DND-41 (cell line): ENCODE measurements at regions not wholly inside any gene's neighbourhood (a gene's known extent, or its start where the extent isn't known, plus 50 kb on each side); places are given as distances from the start of the nearest gene placed in this dataset.

Source experiments
- ATAC-seq: fragments of 200-7000 bp; cut with Tn5 transposase; 3 replicates; pipeline ENCODE4 v1.9.1; 2021; ENCODE audit warnings: low read depth; ENCODE audit not compliant: insufficient read depth
- DNase-seq: peaks from one replicate; pipeline ENCODE4 v3.0.0-alpha.2; 2020
- H2AFZ ChIP-seq: 2 replicates; pipeline ENCODE4 v1.6.0; 2012; ENCODE audit warnings: low read depth, low read length
- H3K27ac ChIP-seq: 2 replicates; pipeline ENCODE4 v1.5.1; 2012; ENCODE audit warnings: low read length, inconsistent platforms
- H3K27me3 ChIP-seq: fragments of 200-600 bp; sonication (generic); 2 replicates; pipeline ENCODE4 v1.6.0; 2012; ENCODE audit warnings: low read length, mild to moderate bottlenecking, inconsistent platforms; ENCODE audit not compliant: insufficient read depth, poor library complexity
- H3K36me3 ChIP-seq: 2 replicates; pipeline ENCODE4 v1.5.1; 2012; ENCODE audit warnings: low read length, inconsistent platforms; ENCODE audit not compliant: insufficient read depth
- H3K4me1 ChIP-seq: 2 replicates; pipeline ENCODE4 v1.5.1; 2012; ENCODE audit warnings: mild to moderate bottlenecking, low read length; ENCODE audit not compliant: insufficient read depth
- H3K4me2 ChIP-seq: 2 replicates; pipeline ENCODE4 v1.6.0; 2012; ENCODE audit warnings: mild to moderate bottlenecking, moderate library complexity, low read length, inconsistent platforms; ENCODE audit not compliant: insufficient read depth
- H3K4me3 ChIP-seq, 2 experiments: fragments of 200-600 bp in 1 of 2; shearing (Covaris generic) in 1 of 2; 2 replicates each; pipeline ENCODE4 v1.5.1; 2012 to 2016; ENCODE audit warnings: inconsistent platforms in 2 of 2, low read length in 2 of 2, mild to moderate bottlenecking in 2 of 2, low read depth in 1 of 2, moderate library complexity in 1 of 2
- H3K79me2 ChIP-seq: 2 replicates; pipeline ENCODE4 v1.6.0; 2012; ENCODE audit warnings: low read length, inconsistent platforms; ENCODE audit not compliant: insufficient read depth
- H3K9ac ChIP-seq: 2 replicates; pipeline ENCODE4 v1.6.0; 2012; ENCODE audit warnings: low read depth, mild to moderate bottlenecking, inconsistent platforms, low read length, moderate library complexity
- H3K9me3 ChIP-seq: 2 replicates; pipeline ENCODE4 v1.5.1; 2012; ENCODE audit warnings: low read length, moderate library complexity, mild to moderate bottlenecking, inconsistent platforms; ENCODE audit not compliant: insufficient read depth, severe bottlenecking
- H4K20me1 ChIP-seq: 2 replicates; pipeline ENCODE4 v1.6.0; 2012; ENCODE audit warnings: low read length; ENCODE audit not compliant: insufficient read depth
- EZH2 ChIP-seq: IDR thresholded peaks from 3 replicates; pipeline ENCODE4 v1.6.1; 2012; ENCODE audit warnings: borderline replicate concordance, low read depth, mild to moderate bottlenecking, moderate library complexity, low read length, inconsistent platforms; ENCODE audit not compliant: severe bottlenecking
- TF ChIP-seq, protein P1 (sequence below): IDR thresholded peaks from 2 replicates; pipeline ENCODE4 v1.5.1; 2012; ENCODE audit warnings: borderline replicate concordance, low read length, moderate library complexity, mild to moderate bottlenecking; ENCODE audit not compliant: poor library complexity, severe bottlenecking; ENCODE audit errors: extremely low read depth

DNA sequence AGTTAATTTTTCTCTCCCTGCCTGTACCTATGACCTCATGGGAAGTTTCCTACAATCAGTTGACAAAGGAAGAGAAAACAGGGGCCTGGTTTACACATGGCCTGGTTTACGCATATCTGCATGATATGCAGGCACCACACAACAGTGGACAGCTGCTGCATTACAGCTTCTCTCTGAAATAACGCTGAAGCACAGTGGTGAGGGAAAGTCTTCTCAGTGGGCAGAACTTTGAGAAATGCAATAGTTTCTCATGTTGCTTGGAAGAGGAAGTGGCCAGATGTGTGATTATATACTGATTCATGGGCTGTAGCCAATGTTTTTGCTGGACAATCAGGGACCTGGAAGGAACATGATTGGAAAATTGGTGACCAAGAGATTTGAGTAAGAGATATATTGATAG is 324.1 kb upstream of the GOT2 start:
- H3K4me3 ChIP-seq: no peak overlapping the region
- ATAC-seq: no peak
- no peak for TF ChIP-seq EZH2
- TF ChIP-seq, protein P1, sequence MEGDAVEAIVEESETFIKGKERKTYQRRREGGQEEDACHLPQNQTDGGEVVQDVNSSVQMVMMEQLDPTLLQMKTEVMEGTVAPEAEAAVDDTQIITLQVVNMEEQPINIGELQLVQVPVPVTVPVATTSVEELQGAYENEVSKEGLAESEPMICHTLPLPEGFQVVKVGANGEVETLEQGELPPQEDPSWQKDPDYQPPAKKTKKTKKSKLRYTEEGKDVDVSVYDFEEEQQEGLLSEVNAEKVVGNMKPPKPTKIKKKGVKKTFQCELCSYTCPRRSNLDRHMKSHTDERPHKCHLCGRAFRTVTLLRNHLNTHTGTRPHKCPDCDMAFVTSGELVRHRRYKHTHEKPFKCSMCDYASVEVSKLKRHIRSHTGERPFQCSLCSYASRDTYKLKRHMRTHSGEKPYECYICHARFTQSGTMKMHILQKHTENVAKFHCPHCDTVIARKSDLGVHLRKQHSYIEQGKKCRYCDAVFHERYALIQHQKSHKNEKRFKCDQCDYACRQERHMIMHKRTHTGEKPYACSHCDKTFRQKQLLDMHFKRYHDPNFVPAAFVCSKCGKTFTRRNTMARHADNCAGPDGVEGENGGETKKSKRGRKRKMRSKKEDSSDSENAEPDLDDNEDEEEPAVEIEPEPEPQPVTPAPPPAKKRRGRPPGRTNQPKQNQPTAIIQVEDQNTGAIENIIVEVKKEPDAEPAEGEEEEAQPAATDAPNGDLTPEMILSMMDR: no peak
- DNase-seq: no peak
- no peaks in the 10 kb centered on the region for H3K9me3 ChIP-seq
- no peak overlapping the region for H3K27ac ChIP-seq
- H3K4me1 ChIP-seq: no peaks in the 10 kb centered on the region
- no peaks in the 10 kb centered on the region for H3K36me3 ChIP-seq
- H2AFZ ChIP-seq: no peak overlapping the region
- no peaks in the 10 kb centered on the region for H3K79me2 ChIP-seq
- H4K20me1 ChIP-seq: no peaks in the 10 kb centered on the region
- no peak overlapping the region for H3K4me2 ChIP-seq
- no peak overlapping the region for H3K9ac ChIP-seq
- no peaks in the 10 kb centered on the region for H3K27me3 ChIP-seq

DNA sequence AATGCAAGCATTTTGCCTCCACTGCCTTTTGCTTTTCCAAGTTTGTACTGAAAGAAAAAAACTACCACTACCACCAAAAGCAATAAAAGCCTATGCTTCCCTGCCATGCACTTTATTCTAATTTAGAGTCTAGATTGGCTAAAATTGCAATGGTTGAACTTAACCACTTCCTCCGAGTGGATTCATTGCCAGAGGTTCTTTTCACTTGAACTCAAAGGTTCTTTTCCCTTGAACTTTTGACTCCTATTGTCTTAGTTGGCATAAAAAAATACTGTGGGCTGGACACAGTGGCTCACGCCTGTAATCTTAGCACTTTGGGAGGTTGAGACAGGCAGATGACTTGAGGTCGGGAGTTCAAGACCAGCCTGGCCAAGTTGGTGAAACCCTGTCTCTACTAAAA is 319.8 kb upstream of the GOT2 start:
- no peak overlapping the region for H3K4me2 ChIP-seq
- no peak overlapping the region for H3K9ac ChIP-seq
- H3K27me3 ChIP-seq: no peaks in the 10 kb centered on the region
- ATAC-seq: no peak
- H2AFZ ChIP-seq: no peak overlapping the region
- H3K4me1 ChIP-seq: no peaks in the 10 kb centered on the region
- TF ChIP-seq, protein P1: no peak
- no peak for TF ChIP-seq EZH2
- no peak for DNase-seq
- no peaks in the 10 kb centered on the region for H3K79me2 ChIP-seq
- H4K20me1 ChIP-seq: no peaks in the 10 kb centered on the region
- H3K27ac ChIP-seq: no peak overlapping the region
- H3K9me3 ChIP-seq: no peaks in the 10 kb centered on the region
- no peaks in the 10 kb centered on the region for H3K36me3 ChIP-seq
- H3K4me3 ChIP-seq: no peak overlapping the region

DNA sequence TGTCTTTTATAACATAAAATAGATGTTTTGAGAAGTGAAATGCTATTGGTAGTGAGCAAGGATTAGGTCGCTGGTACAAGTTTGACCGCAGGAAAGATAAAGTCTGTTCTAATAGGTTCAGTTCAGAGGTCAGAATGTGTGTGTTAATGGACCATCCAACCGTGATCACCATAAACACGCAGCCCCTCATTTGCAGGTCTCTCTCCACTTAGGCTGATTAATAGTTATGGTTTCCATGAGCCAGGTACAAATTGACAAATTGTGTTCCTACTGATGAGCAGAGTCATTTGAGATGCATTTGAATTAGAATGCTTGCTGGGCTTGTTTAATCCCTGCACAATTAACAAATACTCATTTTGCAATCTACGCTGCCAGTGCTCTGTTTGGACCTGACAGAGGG is 318.1 kb upstream of the GOT2 start:
- ATAC-seq: no peak

More for the DNA sequence above, 318.1 kb upstream of the GOT2 start:
- H3K36me3 ChIP-seq: no peaks in the 10 kb centered on the region
- H3K4me3 ChIP-seq: no peak overlapping the region
- H3K27ac ChIP-seq: no peak overlapping the region
- no peak for DNase-seq
- no peaks in the 10 kb centered on the region for H3K27me3 ChIP-seq
- no peak overlapping the region for H3K9ac ChIP-seq
- no peaks in the 10 kb centered on the region for H3K4me1 ChIP-seq
- H3K79me2 ChIP-seq: no peaks in the 10 kb centered on the region
- no peak for TF ChIP-seq EZH2
- TF ChIP-seq, protein P1: no peak
- no peaks in the 10 kb centered on the region for H4K20me1 ChIP-seq
- H3K4me2 ChIP-seq: no peak overlapping the region
- H3K9me3 ChIP-seq: no peaks in the 10 kb centered on the region
- no peak overlapping the region for H2AFZ ChIP-seq
